ENCODE measurements at regions not wholly inside any gene's neighbourhood (a gene's known extent, or its start where the extent isn't known, plus 50 kb on each side); places are given as distances from the start of the nearest gene placed in this dataset.

- no peak for TF ChIP-seq POLR2AphosphoS5 (IDR thresholded peaks at IDR 0.05; ENCODE audit: low read depth, low read length)
- TF ChIP-seq POLR2A (IDR thresholded peaks at IDR 0.05; ENCODE audit: low read depth, low read length) = no peak
Observed at GRCh38 chr3:8186213-8186612, 315.4 kb upstream of the LMCD1 start.

Measured in GM12891 (cell line).